Mesenteric fat pad (tissue), 1 donor: ENCODE measurements at regions not wholly inside any gene's neighbourhood (a gene's known extent, or its start where the extent isn't known, plus 50 kb on each side); places are given as distances from the start of the nearest gene placed in this dataset.
"Not testable (repeated sequence)": the region's sequence is repeated elsewhere in the genome, so short reads cannot be mapped to it uniquely, and the experiment has no call there.

Experiments
- DNase-seq: peaks from one replicate; pipeline ENCODE4 v3.0.0-alpha.2; 2020; ENCODE audit warnings: low spot score
- donor health status: DM: yes; HTN: yes; CAD: no.

- DNase-seq = no peak
Measured at GRCh38 chr9:25048098-25048724, 502.5 kb upstream of the IZUMO3 start.

DNA sequence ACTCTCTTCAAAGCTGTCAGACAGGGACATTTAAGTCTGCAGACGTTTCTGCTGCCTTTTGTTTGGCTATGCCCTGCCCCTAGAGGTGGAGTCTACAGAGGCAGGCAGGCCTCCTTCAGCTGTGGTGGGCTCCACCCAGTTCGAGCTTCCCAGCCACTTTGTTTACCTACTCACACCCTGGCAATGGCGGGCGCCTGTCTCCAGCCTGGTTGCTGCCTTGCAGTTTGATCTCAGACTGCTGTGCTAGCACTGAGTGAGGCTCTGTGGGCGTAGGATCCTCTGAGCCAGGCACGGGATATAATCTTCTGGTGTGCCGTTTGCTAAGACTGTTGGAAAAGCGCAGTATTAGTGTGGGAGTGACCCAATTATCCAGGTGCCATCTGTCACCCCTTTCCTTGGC is 499.8 kb upstream of the IZUMO3 start:
- not testable (repeated sequence) for DNase-seq

- DNase-seq = no peak
Measured at GRCh38 chr9:25029743-25030142, 484.0 kb upstream of the IZUMO3 start.

DNA sequence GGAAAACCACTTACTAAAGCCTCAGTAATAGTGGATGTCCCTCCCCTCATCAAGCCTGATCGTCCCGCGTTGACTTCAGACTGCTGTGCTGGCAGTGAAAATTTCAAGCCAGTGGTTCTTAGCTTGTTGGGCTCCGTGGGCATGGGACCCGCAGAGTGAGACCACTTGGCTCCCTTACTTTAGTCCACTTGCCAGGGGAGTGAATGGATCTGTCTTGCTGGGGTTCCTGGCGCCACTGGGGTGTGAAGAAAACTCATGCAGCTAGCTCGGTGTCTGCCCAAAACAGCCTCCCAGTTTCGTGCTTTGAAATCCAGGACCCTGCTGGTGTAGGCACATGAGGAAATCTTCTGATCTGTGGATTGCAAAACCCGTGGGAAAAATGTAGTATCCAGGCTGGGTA is 480.0 kb upstream of the IZUMO3 start:
- no peak for DNase-seq

DNA sequence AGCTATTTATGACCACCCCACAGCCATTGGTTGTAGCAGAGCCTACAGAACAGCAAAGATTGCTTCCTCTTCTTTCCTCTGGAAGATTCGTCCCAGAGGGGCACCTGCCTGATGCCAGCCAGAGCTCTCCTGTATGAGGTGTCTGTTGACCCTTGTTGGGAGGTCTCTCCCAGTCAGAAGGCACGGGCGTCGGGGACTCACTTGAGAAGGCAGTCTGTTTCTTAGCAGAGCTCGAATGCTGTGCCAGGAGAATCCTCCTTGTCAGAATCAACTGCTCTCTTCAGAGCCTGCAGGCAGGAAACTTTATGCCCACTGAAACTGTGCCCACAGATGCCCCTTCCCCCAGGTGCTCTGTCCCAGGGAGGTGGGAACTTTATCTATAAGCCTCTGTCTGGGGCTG is 479.5 kb upstream of the IZUMO3 start:
- DNase-seq = peak; percentile 67

GRCh38 chr9:25017779-25018178 is 472.1 kb upstream of the IZUMO3 start:
- DNase-seq = no peak

- no peak for DNase-seq
Measured at GRCh38 chr9:25010027-25010662, 464.4 kb upstream of the IZUMO3 start.

DNA sequence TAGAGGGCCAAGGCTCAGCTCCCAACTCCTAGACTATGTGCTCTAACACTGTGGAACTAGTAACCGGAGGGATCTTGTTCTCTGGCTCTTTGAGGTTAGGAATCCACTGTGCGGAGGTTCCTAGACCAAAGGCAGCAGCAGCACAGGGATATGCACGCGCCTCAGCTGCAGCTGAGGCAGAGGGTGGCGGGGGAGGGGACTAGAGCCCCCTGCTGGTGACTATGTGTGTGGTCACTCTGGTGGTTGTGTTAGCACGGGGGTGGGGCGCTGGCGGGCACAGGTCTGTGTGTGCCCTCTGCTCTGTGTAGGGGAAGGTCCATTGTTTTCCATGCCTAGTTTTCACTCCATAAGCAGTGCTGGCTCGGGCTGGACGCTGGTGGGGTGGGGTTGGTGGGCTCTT is 458.0 kb upstream of the IZUMO3 start:
- DNase-seq = peak; percentile 79

DNA sequence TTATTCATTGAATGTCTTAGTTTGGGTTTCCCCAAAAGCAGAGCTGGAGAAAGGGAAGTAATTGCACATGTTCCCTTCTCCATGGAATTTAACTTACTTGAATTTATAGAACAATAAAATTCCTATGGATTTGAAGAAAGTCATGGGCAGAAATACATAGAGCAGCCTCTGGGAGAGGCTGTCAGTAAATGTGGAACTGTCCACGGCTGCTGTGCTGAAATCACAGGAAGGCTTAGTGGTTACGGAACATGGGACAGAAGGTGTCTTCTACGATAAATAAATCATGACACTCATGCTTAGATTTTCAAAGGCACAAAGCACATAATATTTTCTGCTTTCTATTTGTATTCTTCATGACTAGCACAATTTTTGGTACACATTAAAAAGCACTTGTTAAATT is 440.6 kb upstream of the IZUMO3 start:
- DNase-seq = no peak

GRCh38 chr9:24970780-24971179 is 425.1 kb upstream of the IZUMO3 start:
- DNase-seq = not testable (repeated sequence)

DNA sequence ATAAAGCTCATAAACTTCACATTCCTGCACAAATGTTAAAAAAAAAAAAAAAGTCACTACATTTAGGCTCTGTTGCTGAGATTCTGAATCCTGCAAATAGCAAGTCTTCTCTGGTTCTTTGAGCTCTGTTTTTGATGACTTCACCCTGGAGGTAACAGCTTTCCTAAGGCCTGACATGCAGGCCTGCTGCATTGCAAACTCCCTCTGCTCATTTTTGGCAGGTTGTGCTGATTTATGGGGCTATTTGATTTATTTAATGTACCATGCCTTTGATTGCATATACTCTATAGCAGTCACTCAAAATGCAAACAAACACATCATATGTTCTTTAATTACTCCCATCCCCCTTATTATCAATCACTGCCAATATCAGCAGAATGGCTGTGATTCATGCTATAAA is 416.1 kb upstream of the IZUMO3 start:
- no peak for DNase-seq

DNA sequence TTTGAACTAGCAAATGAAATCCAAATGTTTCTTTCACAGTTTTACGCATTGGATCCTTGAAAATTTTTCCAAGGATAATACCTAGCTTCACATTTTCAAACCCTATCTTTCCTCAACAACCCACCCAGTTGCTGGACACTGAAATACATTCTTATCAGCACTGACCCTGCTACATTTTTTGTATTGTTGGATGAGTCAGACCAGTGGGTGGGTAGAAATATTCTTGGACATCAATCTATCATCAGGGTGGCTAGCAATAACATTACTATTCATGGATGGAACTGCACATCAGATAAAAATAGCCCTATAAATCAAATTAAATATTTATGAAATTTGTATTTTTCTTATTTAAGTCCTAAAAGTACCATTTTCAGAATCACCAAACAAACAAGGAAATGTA is 407.4 kb upstream of the IZUMO3 start:
- DNase-seq = no peak

DNA sequence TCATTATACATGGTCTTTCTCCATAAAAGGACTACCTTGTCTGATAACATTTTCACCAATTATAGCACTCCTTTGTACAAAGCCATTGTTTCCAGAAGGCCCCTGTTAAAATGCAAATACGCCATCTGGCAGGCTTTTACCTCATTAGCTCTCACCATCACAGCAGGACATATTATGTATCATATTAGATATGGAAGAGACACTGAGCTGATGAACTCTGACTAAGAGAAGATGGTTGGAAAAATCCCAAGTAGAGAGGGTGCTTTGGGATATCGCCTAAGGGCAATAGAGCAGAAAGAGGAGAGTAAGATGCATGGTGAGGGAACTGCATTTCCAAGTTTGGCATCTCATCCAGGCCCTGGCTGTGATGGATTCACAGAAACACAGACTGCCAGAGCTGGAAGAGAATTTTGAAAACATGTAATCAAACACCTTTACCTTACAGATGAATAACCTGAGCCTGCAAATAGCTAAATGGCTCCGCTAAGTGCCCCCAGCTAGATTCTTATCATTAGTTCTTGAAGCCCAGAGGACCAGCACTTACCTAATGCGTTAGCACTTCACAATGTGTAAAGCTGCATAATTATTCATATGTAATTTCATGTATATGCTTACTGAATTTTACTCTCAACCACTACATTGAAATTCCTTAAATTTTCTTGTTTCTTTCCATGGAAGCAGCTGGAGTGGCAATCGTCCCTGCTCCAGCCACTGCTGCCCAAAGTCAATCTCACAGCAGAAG is 393.6 kb upstream of the IZUMO3 start:
- no peak for DNase-seq

DNA sequence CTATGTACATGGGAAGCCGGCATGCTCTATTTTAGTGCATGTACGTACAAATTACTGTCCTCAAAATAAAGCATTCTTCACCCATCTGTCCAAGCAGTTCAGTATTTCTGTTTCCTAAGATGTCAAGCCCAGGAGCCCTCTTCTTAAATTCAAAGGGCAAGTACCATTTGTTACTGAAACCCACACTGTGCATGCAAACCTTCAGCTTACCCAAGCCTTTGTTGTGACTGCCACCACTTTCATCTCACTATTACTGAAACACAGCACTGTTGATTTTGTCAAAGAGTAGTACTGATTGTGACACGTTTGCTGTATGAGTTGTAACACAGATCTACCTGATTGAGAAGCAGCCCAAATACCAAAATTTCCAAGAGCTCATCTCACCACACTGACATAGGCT is 390.4 kb upstream of the IZUMO3 start:
- no peak for DNase-seq

- DNase-seq = no peak
Measured at GRCh38 chr9:24932785-24933184, 387.1 kb upstream of the IZUMO3 start.

GRCh38 chr9:24931894-24932293 is 386.2 kb upstream of the IZUMO3 start:
- no peak for DNase-seq

- DNase-seq = no peak
Measured at GRCh38 chr9:24912767-24913166, 367.1 kb upstream of the IZUMO3 start.

GRCh38 chr9:24901319-24901718 is 355.6 kb upstream of the IZUMO3 start:
- no peak for DNase-seq

DNA sequence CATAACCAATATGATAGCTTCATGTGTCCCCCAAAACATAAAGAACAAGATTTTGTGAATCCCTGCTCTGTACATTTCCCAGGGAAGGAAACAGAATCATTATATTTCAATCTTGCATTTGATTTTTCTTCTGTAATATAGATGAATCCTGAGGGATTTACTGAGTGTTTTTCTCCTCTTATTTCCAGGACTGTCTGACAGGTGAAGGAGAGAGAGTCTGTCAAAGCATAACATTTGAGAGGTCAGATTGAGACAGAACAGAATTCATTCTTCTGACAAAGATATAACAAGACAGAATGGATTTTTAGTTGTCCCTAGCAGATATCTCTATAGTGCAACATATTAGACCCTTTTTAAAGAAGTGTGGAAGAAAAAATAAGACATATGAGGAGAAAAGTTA is 354.5 kb upstream of the IZUMO3 start:
- DNase-seq = no peak

DNA sequence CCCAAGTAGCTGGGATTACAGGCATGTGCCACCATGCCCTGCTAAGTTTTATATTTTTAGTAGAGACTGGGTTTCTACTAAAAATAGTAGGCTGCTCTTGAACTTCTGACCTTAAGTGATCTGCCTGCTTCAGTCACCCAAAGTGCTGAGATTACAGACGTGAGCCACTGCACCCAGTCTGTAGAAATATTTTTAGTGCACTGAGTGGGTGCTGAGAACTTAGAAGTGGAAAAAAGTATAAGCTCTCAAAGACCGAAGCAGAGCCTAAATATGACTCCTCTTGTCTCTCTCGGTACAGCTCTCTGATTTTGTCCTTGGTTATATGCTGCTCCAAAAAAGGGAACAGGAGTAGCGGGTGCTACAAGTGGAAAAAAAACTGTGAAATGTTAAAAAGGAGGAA is 353.8 kb upstream of the IZUMO3 start:
- DNase-seq = no peak

DNA sequence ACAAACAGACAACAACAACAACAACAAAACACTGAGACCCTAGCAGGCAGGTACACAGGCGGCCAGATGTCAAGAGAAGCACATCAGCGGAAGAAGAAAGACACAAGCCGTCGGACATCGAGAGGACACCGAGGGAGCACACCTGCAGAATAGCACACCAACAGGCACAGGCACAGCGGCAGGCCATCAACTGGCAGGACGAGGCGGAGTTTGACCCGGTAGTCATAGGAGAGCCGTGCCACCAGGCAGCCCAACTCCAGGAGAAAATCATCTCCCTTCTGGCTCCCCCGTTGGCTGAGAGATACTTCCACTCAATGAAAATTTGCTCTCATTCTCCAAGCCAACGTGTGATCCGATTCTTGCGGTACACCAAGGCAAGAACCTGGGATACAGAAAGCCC is 352.1 kb upstream of the IZUMO3 start:
- DNase-seq = peak; percentile 49

GRCh38 chr9:24881361-24881760 is 335.7 kb upstream of the IZUMO3 start:
- DNase-seq = no peak

- no peak for DNase-seq
Measured at GRCh38 chr9:24879591-24879990, 333.9 kb upstream of the IZUMO3 start.
